Type B pancreatic cell (in vitro differentiated cells): ENCODE measurements at regions not wholly inside any gene's neighbourhood (a gene's known extent, or its start where the extent isn't known, plus 50 kb on each side); places are given as distances from the start of the nearest gene placed in this dataset.

Experiments
- DNase-seq: peaks from one replicate; pipeline ENCODE4 v3.0.0; 2021; ENCODE audit warnings: mixed read lengths; ENCODE audit not compliant: unreplicated experiment; ENCODE audit errors: extremely low spot score
- H3K27ac Mint-ChIP-seq: 2 replicates; pipeline ENCODE4 v1.8.0; 2021; ENCODE audit warnings: mild to moderate bottlenecking, mixed read lengths
- H3K27me3 Mint-ChIP-seq: 2 replicates; pipeline ENCODE4 v1.8.0; 2021; ENCODE audit warnings: mixed read lengths
- H3K36me3 Mint-ChIP-seq: 2 replicates; pipeline ENCODE4 v1.8.0; 2021; ENCODE audit warnings: mixed read lengths
- H3K4me1 Mint-ChIP-seq: one replicate; pipeline ENCODE4 v1.8.0; 2021; ENCODE audit warnings: mixed read lengths; ENCODE audit not compliant: unreplicated experiment
- H3K4me3 Mint-ChIP-seq: 2 replicates; pipeline ENCODE4 v1.8.0; 2021; ENCODE audit warnings: mild to moderate bottlenecking, mixed read lengths
- H3K9me3 Mint-ChIP-seq: 2 replicates; pipeline ENCODE4 v1.8.0; 2021; ENCODE audit warnings: mixed read lengths
- CTCF ChIP-seq: fragments of 200-600 bp; sonication (generic); conservative IDR thresholded peaks from 2 replicates; pipeline ENCODE4 v1.5.0; 2021; ENCODE audit warnings: antibody characterized with exemption, mild to moderate bottlenecking

- Mint-ChIP-seq H3K27ac (no peak overlapping the region), H3K36me3 (no peaks in the 10 kb centered on the region), H3K9me3 (no peaks in the 10 kb centered on the region), H3K4me1 (peaks cover 8% of the 10 kb centered on the region), H3K4me3 (no peak overlapping the region), H3K27me3 (peaks cover 14% of the 10 kb centered on the region)
- no peak for TF ChIP-seq CTCF
- DNase-seq = no peak
Measured at GRCh38 chr18:78376046-78376445, 603.6 kb upstream of the SALL3 start.

GRCh38 chr18:78378403-78378802 lies 601.2 kb upstream of the SALL3 start:
- H3K4me3 Mint-ChIP-seq = no peak overlapping the region
- H3K4me1 Mint-ChIP-seq = peaks cover 8% of the 10 kb centered on the region
- H3K27ac Mint-ChIP-seq = no peak overlapping the region
- DNase-seq = no peak
- peaks cover 14% of the 10 kb centered on the region for H3K27me3 Mint-ChIP-seq
- no peaks in the 10 kb centered on the region for H3K36me3 Mint-ChIP-seq
- TF ChIP-seq CTCF = no peak
- no peaks in the 10 kb centered on the region for H3K9me3 Mint-ChIP-seq

GRCh38 chr18:78378983-78379382 lies 600.6 kb upstream of the SALL3 start:
- DNase-seq = no peak
- Mint-ChIP-seq H3K9me3 (no peaks in the 10 kb centered on the region), H3K27ac (no peak overlapping the region), H3K4me3 (no peak overlapping the region), H3K27me3 (peaks cover 14% of the 10 kb centered on the region), H3K4me1 (peaks cover 8% of the 10 kb centered on the region), H3K36me3 (no peaks in the 10 kb centered on the region)
- no peak for TF ChIP-seq CTCF

- no peak overlapping the region for H3K4me3 Mint-ChIP-seq
- no peak for TF ChIP-seq CTCF
- no peak for DNase-seq
- H3K4me1 Mint-ChIP-seq = peaks cover 5% of the 10 kb centered on the region
- H3K36me3 Mint-ChIP-seq = no peaks in the 10 kb centered on the region
- no peak overlapping the region for H3K27ac Mint-ChIP-seq
- H3K27me3 Mint-ChIP-seq = peaks cover 19% of the 10 kb centered on the region
- peaks cover 3% of the 10 kb centered on the region for H3K9me3 Mint-ChIP-seq
Measured at GRCh38 chr18:78390348-78390951, 589.2 kb upstream of the SALL3 start.

- no peak for TF ChIP-seq CTCF
- H3K9me3 Mint-ChIP-seq = peaks cover 3% of the 10 kb centered on the region
- no peak for DNase-seq
- H3K4me1 Mint-ChIP-seq = peaks cover 5% of the 10 kb centered on the region
- peaks cover 19% of the 10 kb centered on the region for H3K27me3 Mint-ChIP-seq
- H3K36me3 Mint-ChIP-seq = no peaks in the 10 kb centered on the region
- no peak overlapping the region for H3K27ac Mint-ChIP-seq
- no peak overlapping the region for H3K4me3 Mint-ChIP-seq
Measured at GRCh38 chr18:78390952-78391348, 588.7 kb upstream of the SALL3 start.
